Left colon (tissue), 2 donors: ENCODE measurements at regions not wholly inside any gene's neighbourhood (a gene's known extent, or its start where the extent isn't known, plus 50 kb on each side); places are given as distances from the start of the nearest gene placed in this dataset.

Experiments used
- ATAC-seq: fragments of 200-7000 bp; cut with Tn5 transposase; one replicate; pipeline ENCODE4 v1.9.1; 2020; ENCODE audit warnings: mild to moderate bottlenecking, moderate library complexity
- DNase-seq, 2 donors: peaks; one replicate each; pipeline ENCODE4 v3.0.0-alpha.2; 2020
- intact Hi-C, 2 donors: fragments of 100-400 bp; cut with DNase I in 1 of 2; cut with micrococcal nuclease in 1 of 2; formaldehyde crosslinking; loops; one replicate each; pipeline versions ENCODE4 v1.11.2 to v1.14.0; 2022; cut with DNase I, micrococcal nuclease
- donor health status: DM: no; HTN: no; CAD: no.
- donor health status: DM: yes; HTN: yes; CAD: no.

GRCh38 chr5:23026252-23027170 is 173.4 kb upstream of the CDH12 start:
- DNase-seq, result no peak
- ATAC-seq, result no peak
- intact Hi-C loops, result no loop called here

GRCh38 chr5:23025629-23026233 is 172.6 kb upstream of the CDH12 start:
- DNase-seq (no peak), ATAC-seq (no peak)
- intact Hi-C loops, result no loop called here

GRCh38 chr5:23024470-23024869 is 171.3 kb upstream of the CDH12 start:
- ATAC-seq (no peak), DNase-seq (no peak)
- intact Hi-C loops, result no loop called here

GRCh38 chr5:23014825-23015224 is 161.7 kb upstream of the CDH12 start:
- DNase-seq, result no peak
- ATAC-seq, result no peak
- intact Hi-C loops, result no loop called here

GRCh38 chr5:23014266-23014665 is 161.1 kb upstream of the CDH12 start:
- DNase-seq, result no peak
- no peak for ATAC-seq
- intact Hi-C loops, result no loop called here

GRCh38 chr5:23013395-23013998 is 160.4 kb upstream of the CDH12 start:
- intact Hi-C loops, result no loop called here
- ATAC-seq, result no peak
- DNase-seq, result no peak

- DNase-seq (no peak), ATAC-seq (no peak)
- intact Hi-C loops, result no loop called here
Measured at GRCh38 chr5:23012842-23013241, 159.7 kb upstream of the CDH12 start.

GRCh38 chr5:23007762-23008161 is 154.6 kb upstream of the CDH12 start:
- ATAC-seq (no peak), DNase-seq (no peak)
- intact Hi-C loops, result no loop called here

- ATAC-seq (peak; percentile 97), DNase-seq (peak; percentile 12 to 48)
- intact Hi-C loops, result no loop called here
Measured at GRCh38 chr5:23007236-23007635, 154.1 kb upstream of the CDH12 start.

GRCh38 chr5:23001120-23001519 is 148.0 kb upstream of the CDH12 start:
- intact Hi-C loops, result no loop called here
- ATAC-seq (no peak), DNase-seq (no peak)

- intact Hi-C loops, result no loop called here
- ATAC-seq, result no peak
- DNase-seq, result no peak
Measured at GRCh38 chr5:22998774-22999173, 145.6 kb upstream of the CDH12 start.

- intact Hi-C loops, result no loop called here
Measured at GRCh38 chr5:22998362-22998761, 145.2 kb upstream of the CDH12 start.

GRCh38 chr5:22988937-22989336 is 135.8 kb upstream of the CDH12 start:
- DNase-seq (no peak), ATAC-seq (no peak)
- intact Hi-C loops, result no loop called here

More at GRCh38 chr5:22998362-22998761, 145.2 kb upstream of the CDH12 start:
- no peak for DNase-seq
- no peak for ATAC-seq

- ATAC-seq (peak; percentile 93), DNase-seq (no peak)
- intact Hi-C loops, result no loop called here
Measured at GRCh38 chr5:22986281-22986680, 133.1 kb upstream of the CDH12 start.

GRCh38 chr5:22985446-22985845 is 132.3 kb upstream of the CDH12 start:
- ATAC-seq (no peak), DNase-seq (no peak)
- intact Hi-C loops, result no loop called here

GRCh38 chr5:22970956-22971618 is 117.9 kb upstream of the CDH12 start:
- ATAC-seq (no peak), DNase-seq (no peak)
- intact Hi-C loops, result no loop called here

GRCh38 chr5:22970491-22970890 is 117.3 kb upstream of the CDH12 start:
- no peak for DNase-seq
- ATAC-seq, result no peak
- intact Hi-C loops, result no loop called here

GRCh38 chr5:22968386-22968785 is 115.2 kb upstream of the CDH12 start:
- DNase-seq, result no peak
- intact Hi-C loops, result no loop called here
- ATAC-seq, result no peak

GRCh38 chr5:22965960-22966359 is 112.8 kb upstream of the CDH12 start:
- DNase-seq, result no peak
- no peak for ATAC-seq
- intact Hi-C loops, result no loop called here

- intact Hi-C loops, result no loop called here
- DNase-seq (no peak), ATAC-seq (no peak)
Measured at GRCh38 chr5:22964632-22965031, 111.5 kb upstream of the CDH12 start.
